Nephron progenitor cell (in vitro differentiated cells): ENCODE measurements at regions not wholly inside any gene's neighbourhood (a gene's known extent, or its start where the extent isn't known, plus 50 kb on each side); places are given as distances from the start of the nearest gene placed in this dataset.
A peak's percentile ranks its signal among the peaks of the same experiment; 100 is the strongest.

Experiments used
- DNase-seq: peaks from one replicate; pipeline ENCODE4 v3.0.0; 2021
- H3K27ac Mint-ChIP-seq: 2 replicates; pipeline ENCODE4 v1.8.0; 2021; ENCODE audit warnings: mild to moderate bottlenecking, moderate library complexity, mixed read lengths
- H3K27me3 Mint-ChIP-seq: 2 replicates; pipeline ENCODE4 v1.8.0; 2021; ENCODE audit warnings: mild to moderate bottlenecking, low read depth, mixed read lengths; ENCODE audit not compliant: poor library complexity
- H3K36me3 Mint-ChIP-seq: 2 replicates; pipeline ENCODE4 v1.8.0; 2021; ENCODE audit warnings: low read depth, mixed read lengths
- H3K4me1 Mint-ChIP-seq: 2 replicates; pipeline ENCODE4 v1.8.0; 2021; ENCODE audit warnings: mixed read lengths
- H3K4me3 Mint-ChIP-seq: 2 replicates; pipeline ENCODE4 v1.8.0; 2021; ENCODE audit warnings: mild to moderate bottlenecking, moderate library complexity, mixed read lengths
- H3K9me3 Mint-ChIP-seq: 2 replicates; pipeline ENCODE4 v1.8.0; 2021; ENCODE audit warnings: mild to moderate bottlenecking, moderate library complexity, mixed read lengths
- TF ChIP-seq, protein P1 (sequence below): fragments of 200-600 bp; sonication (generic); IDR thresholded peaks from 2 replicates; pipeline ENCODE4 v1.5.0; 2021; ENCODE audit warnings: antibody characterized with exemption

- Mint-ChIP-seq H3K4me1 (no peaks in the 10 kb centered on the region), H3K27ac (no peak overlapping the region), H3K4me3 (no peak overlapping the region), H3K27me3 (peaks cover 11% of the 10 kb centered on the region), H3K9me3 (no peaks in the 10 kb centered on the region), H3K36me3 (no peaks in the 10 kb centered on the region)
- no peak for DNase-seq
- TF ChIP-seq, protein P1, sequence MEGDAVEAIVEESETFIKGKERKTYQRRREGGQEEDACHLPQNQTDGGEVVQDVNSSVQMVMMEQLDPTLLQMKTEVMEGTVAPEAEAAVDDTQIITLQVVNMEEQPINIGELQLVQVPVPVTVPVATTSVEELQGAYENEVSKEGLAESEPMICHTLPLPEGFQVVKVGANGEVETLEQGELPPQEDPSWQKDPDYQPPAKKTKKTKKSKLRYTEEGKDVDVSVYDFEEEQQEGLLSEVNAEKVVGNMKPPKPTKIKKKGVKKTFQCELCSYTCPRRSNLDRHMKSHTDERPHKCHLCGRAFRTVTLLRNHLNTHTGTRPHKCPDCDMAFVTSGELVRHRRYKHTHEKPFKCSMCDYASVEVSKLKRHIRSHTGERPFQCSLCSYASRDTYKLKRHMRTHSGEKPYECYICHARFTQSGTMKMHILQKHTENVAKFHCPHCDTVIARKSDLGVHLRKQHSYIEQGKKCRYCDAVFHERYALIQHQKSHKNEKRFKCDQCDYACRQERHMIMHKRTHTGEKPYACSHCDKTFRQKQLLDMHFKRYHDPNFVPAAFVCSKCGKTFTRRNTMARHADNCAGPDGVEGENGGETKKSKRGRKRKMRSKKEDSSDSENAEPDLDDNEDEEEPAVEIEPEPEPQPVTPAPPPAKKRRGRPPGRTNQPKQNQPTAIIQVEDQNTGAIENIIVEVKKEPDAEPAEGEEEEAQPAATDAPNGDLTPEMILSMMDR, result no peak
Observed at GRCh38 chr4:174170906-174171305, 112.6 kb downstream of the FBXO8 start.

GRCh38 chr4:174170091-174170490 is 113.4 kb downstream of the FBXO8 start:
- Mint-ChIP-seq H3K27me3 (peaks cover 11% of the 10 kb centered on the region), H3K27ac (no peak overlapping the region), H3K4me3 (no peak overlapping the region), H3K36me3 (no peaks in the 10 kb centered on the region), H3K4me1 (no peaks in the 10 kb centered on the region), H3K9me3 (no peaks in the 10 kb centered on the region)
- DNase-seq, result no peak
- TF ChIP-seq, protein P1, result no peak

DNA sequence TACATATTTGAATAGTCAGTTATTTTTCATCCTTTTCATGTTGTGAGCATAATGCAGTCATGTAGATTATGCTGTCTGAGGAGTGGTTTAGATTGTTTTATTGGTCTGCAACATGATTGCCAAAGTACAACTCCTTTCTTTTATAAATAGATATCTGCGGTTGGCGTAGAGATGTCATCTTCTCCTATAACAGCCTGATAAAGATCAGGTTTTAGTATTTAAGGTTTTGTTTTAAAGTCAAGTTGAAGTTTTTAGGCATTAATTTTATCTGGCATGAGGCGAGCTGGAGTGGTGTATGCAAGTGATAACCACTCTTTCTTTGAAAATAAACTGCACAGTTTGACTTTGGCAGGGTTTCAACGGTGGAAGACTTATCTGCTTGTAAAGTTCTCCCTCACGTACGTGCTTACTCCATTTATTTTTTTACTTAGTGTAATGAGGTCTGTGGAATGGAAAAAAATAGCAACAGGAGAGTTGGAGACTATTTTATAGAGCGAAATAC is 126.3 kb downstream of the FBXO8 start:
- no peaks in the 10 kb centered on the region for H3K36me3 Mint-ChIP-seq
- peaks cover 9% of the 10 kb centered on the region for H3K4me1 Mint-ChIP-seq
- no peaks in the 10 kb centered on the region for H3K9me3 Mint-ChIP-seq
- TF ChIP-seq, protein P1, result no peak
- peaks cover 12% of the 10 kb centered on the region for H3K27me3 Mint-ChIP-seq
- no peak overlapping the region for H3K27ac Mint-ChIP-seq
- DNase-seq, result no peak
- H3K4me3 Mint-ChIP-seq, result no peak overlapping the region

DNA sequence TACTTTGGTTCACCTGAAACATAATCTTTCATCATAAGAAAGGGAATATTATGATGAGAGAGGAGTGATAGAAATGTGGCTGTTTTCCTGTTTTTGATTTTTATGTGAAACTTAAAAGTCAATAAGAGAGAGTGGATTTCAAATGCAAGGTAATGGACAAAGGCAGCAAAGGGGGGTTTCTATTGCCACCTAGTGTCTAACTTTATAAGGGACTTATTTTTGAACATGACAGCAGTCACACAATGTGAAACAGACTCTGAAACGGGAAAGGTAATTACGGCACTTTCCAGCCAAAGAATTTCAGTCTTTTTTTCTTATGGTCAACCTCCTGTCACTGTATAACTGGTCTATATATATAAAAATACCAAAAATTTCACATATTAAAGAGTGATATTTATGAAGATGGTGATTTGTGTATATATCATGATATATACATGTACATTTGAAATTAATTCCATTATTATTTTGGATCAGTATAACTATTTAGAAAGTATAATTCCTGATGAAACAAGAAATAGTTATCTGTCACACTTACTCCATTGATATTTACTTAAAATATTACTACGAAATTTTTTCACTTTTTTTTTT is 127.1 kb downstream of the FBXO8 start:
- Mint-ChIP-seq H3K9me3 (no peaks in the 10 kb centered on the region), H3K27ac (no peak overlapping the region), H3K27me3 (peaks cover 12% of the 10 kb centered on the region), H3K36me3 (no peaks in the 10 kb centered on the region), H3K4me3 (no peak overlapping the region), H3K4me1 (peaks cover 9% of the 10 kb centered on the region)
- DNase-seq, result no peak
- TF ChIP-seq, protein P1, result peak; percentile 80

DNA sequence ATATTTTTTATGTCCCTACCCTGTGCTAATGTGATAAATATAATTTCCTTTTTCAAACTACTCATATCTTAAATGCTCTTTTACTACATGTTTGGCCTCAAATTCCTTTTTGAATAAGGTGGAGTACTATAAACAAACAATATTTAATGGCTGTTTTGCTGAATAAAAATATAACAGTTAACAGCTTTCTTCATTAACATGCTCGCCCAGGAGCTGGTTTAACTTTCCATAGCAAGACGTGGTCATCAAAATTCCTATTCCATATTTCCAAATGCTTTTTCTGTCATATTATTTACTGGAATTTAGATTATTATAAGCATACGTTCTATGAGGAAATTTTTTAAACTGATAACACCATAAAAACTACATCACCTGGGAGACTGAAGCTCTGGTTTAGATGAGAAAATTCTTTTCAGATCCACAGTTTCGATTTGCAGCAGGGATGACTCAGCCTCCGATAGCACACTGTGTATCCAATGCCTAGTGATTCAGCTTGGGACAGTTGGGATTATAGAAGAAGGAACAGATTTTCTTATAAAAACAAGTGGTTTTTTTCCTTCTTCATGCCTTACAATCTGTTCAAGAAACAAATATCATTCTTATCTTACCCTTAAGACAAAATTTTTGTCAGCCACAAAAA is 129.1 kb downstream of the FBXO8 start:
- Mint-ChIP-seq H3K36me3 (no peaks in the 10 kb centered on the region), H3K9me3 (no peaks in the 10 kb centered on the region), H3K27ac (no peak overlapping the region), H3K4me3 (no peak overlapping the region), H3K4me1 (peaks cover 9% of the 10 kb centered on the region), H3K27me3 (peaks cover 15% of the 10 kb centered on the region)
- no peak for DNase-seq
- TF ChIP-seq, protein P1, result no peak
